Activated CD8-positive, alpha-beta T cell treated with anti-CD3 and anti-CD28 coated beads for 36 hours (primary cell): ENCODE measurements at regions not wholly inside any gene's neighbourhood (a gene's known extent, or its start where the extent isn't known, plus 50 kb on each side); places are given as distances from the start of the nearest gene placed in this dataset.

Experiments
- ATAC-seq: fragments of 200-7000 bp; cut with Tn5 transposase; one replicate; pipeline ENCODE4 v1.10.0; 2021; ENCODE audit warnings: mild to moderate bottlenecking, moderate library complexity
- CTCF ChIA-PET: fragments of 350-600 bp; sonication (Branson Sonifier 250); formaldehyde crosslinking; loops from one replicate; lab custom pipeline; 2021; ENCODE audit warnings: antibody characterized with exemption; lab: Charles Lee
- POLR2A ChIA-PET: fragments of 350-600 bp; sonication (Branson Sonifier 250); formaldehyde crosslinking; loops from one replicate; lab custom pipeline; 2021; ENCODE audit warnings: antibody characterized with exemption; lab: Charles Lee
- DNase-seq: peaks from one replicate; pipeline ENCODE4 v3.0.0-alpha.2; 2020
- H3K27ac Mint-ChIP-seq: one replicate; pipeline ENCODE4 v1.8.0; 2021; ENCODE audit warnings: mild to moderate bottlenecking, mixed read lengths
- H3K27me3 Mint-ChIP-seq: one replicate; pipeline ENCODE4 v1.8.0; 2021; ENCODE audit warnings: mixed read lengths
- H3K36me3 Mint-ChIP-seq: one replicate; pipeline ENCODE4 v1.8.0; 2021; ENCODE audit warnings: low read depth, mixed read lengths
- H3K4me1 Mint-ChIP-seq: one replicate; pipeline ENCODE4 v1.8.0; 2021; ENCODE audit warnings: low read depth, mixed read lengths
- H3K4me3 Mint-ChIP-seq: one replicate; pipeline ENCODE4 v1.8.0; 2021; ENCODE audit warnings: mild to moderate bottlenecking, moderate library complexity, mixed read lengths
- H3K9me3 Mint-ChIP-seq: one replicate; pipeline ENCODE4 v1.8.0; 2021; ENCODE audit warnings: mixed read lengths
- intact Hi-C: fragments of 100-400 bp; cut with micrococcal nuclease; formaldehyde crosslinking; loops from one replicate; pipeline ENCODE4 v1.10.0; 2022
- TF ChIP-seq, protein P1 (sequence below): fragments of 200-600 bp; IDR thresholded peaks from one replicate; pipeline ENCODE4 v1.8.0; 2022; ENCODE audit warnings: antibody characterized with exemption, mild to moderate bottlenecking

DNA sequence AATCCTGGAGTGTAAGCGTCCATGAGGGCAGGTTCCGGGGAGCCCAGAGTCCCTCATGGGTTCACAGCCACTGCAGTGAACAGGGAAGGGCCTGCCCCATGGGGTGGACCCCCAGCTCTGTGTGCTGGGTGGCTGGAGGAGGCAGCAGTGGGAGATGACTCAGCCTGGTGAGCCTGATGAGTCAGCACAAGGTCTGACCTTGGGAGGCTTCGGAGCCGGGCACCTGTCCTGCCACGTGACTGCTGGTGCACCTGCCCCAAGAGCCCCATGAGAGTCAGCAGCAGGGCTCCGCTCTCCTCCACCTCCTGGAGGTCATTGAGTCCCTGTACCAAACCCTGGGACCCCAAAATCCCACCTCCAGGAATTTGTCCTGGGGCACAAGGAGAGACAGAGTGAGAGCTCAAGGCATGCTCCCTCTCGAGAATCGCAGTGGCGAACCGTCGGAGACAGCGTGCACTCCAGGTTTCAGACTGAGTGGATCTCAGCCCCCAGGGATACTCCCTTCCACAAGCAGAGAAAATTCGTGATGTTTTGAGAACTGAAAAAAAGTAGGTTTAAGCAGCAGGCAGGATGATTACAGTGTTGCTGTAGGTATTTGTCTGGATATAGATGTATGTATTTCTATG is 1221.7 kb downstream of the BRD1 start:
- H3K36me3 Mint-ChIP-seq = no peaks in the 10 kb centered on the region
- DNase-seq (no peak), ATAC-seq (no peak)
- no peak overlapping the region for H3K27ac Mint-ChIP-seq
- no peaks in the 10 kb centered on the region for H3K4me1 Mint-ChIP-seq
- TF ChIP-seq, protein P1, sequence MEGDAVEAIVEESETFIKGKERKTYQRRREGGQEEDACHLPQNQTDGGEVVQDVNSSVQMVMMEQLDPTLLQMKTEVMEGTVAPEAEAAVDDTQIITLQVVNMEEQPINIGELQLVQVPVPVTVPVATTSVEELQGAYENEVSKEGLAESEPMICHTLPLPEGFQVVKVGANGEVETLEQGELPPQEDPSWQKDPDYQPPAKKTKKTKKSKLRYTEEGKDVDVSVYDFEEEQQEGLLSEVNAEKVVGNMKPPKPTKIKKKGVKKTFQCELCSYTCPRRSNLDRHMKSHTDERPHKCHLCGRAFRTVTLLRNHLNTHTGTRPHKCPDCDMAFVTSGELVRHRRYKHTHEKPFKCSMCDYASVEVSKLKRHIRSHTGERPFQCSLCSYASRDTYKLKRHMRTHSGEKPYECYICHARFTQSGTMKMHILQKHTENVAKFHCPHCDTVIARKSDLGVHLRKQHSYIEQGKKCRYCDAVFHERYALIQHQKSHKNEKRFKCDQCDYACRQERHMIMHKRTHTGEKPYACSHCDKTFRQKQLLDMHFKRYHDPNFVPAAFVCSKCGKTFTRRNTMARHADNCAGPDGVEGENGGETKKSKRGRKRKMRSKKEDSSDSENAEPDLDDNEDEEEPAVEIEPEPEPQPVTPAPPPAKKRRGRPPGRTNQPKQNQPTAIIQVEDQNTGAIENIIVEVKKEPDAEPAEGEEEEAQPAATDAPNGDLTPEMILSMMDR = no peak
- intact Hi-C loops = no loop called here
- H3K27me3 Mint-ChIP-seq = no peaks in the 10 kb centered on the region
- no peak overlapping the region for H3K4me3 Mint-ChIP-seq
- H3K9me3 Mint-ChIP-seq = peaks cover 8% of the 10 kb centered on the region
- CTCF ChIA-PET = no interaction called here
- POLR2A ChIA-PET = no interaction called here

GRCh38 chr22:48605125-48605524 is 1222.5 kb downstream of the BRD1 start:
- DNase-seq = no peak
- no peak overlapping the region for H3K4me3 Mint-ChIP-seq
- H3K36me3 Mint-ChIP-seq = no peaks in the 10 kb centered on the region
- ChIA-PET POLR2A (no interaction called here), CTCF (no interaction called here)
- TF ChIP-seq, protein P1 = no peak
- no peaks in the 10 kb centered on the region for H3K27me3 Mint-ChIP-seq
- intact Hi-C loops = no loop called here
- no peak for ATAC-seq
- peaks cover 8% of the 10 kb centered on the region for H3K9me3 Mint-ChIP-seq
- H3K27ac Mint-ChIP-seq = no peak overlapping the region
- no peaks in the 10 kb centered on the region for H3K4me1 Mint-ChIP-seq

- no peak for ATAC-seq
- Mint-ChIP-seq H3K27ac (no peak overlapping the region), H3K4me3 (no peak overlapping the region), H3K27me3 (no peaks in the 10 kb centered on the region), H3K4me1 (no peaks in the 10 kb centered on the region), H3K36me3 (no peaks in the 10 kb centered on the region), H3K9me3 (peaks cover 8% of the 10 kb centered on the region)
- no peak for DNase-seq
- POLR2A ChIA-PET = no interaction called here
- CTCF ChIA-PET = no interaction called here
- intact Hi-C loops = no loop called here
- TF ChIP-seq, protein P1 = no peak
Observed at GRCh38 chr22:48603621-48604320, 1223.9 kb downstream of the BRD1 start.

DNA sequence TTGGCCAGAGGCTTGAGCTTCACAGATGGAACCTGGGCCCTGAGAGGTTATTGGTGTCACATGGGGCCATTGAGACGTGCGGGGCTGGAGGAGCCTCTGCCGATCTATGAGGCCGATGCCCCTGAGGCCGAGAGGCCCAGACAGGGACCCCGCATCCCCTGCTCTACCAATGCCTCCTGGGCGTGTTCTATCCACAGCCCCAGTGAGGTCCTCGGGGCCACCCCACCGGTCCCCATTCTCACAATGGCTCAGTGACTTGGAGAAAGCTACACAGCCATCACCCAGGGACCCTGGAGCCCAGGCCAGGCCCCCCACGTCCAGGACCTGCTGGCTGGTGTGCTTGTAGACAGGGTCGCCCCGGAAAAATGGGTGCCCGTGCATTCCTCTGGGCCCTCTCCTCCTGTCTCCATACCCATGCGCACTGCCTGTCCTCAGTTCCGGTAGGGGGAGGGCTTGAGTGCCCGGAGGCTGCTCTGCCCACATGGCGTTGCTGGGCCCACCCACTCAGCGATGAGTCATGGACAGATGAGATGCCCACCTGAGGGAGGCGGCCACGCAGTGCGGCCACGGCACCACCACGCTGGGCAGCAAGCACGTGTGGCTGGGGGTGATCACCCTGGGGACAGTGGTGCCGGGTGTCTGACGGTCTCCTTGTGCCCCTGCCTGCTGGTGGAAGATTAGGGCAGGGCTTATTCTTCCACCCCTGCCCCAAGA is 1224.7 kb downstream of the BRD1 start:
- no peaks in the 10 kb centered on the region for H3K4me1 Mint-ChIP-seq
- ATAC-seq = no peak
- no peaks in the 10 kb centered on the region for H3K27me3 Mint-ChIP-seq
- no peak overlapping the region for H3K4me3 Mint-ChIP-seq
- no peak overlapping the region for H3K27ac Mint-ChIP-seq
- H3K9me3 Mint-ChIP-seq = peaks cover 6% of the 10 kb centered on the region
- TF ChIP-seq, protein P1 = no peak
- DNase-seq = no peak
- no peaks in the 10 kb centered on the region for H3K36me3 Mint-ChIP-seq
- POLR2A ChIA-PET = no interaction called here
- CTCF ChIA-PET = no interaction called here
- intact Hi-C loops = no loop called here

GRCh38 chr22:48600681-48601080 is 1227.0 kb downstream of the BRD1 start:
- POLR2A ChIA-PET = no interaction called here
- Mint-ChIP-seq H3K36me3 (no peaks in the 10 kb centered on the region), H3K27me3 (no peaks in the 10 kb centered on the region), H3K27ac (no peak overlapping the region), H3K4me3 (no peak overlapping the region), H3K9me3 (peaks cover 6% of the 10 kb centered on the region), H3K4me1 (no peaks in the 10 kb centered on the region)
- TF ChIP-seq, protein P1 = no peak
- ATAC-seq (no peak), DNase-seq (no peak)
- intact Hi-C loops = no loop called here
- CTCF ChIA-PET = no interaction called here
